PC-3 (cell line): ENCODE measurements at regions not wholly inside any gene's neighbourhood (a gene's known extent, or its start where the extent isn't known, plus 50 kb on each side); places are given as distances from the start of the nearest gene placed in this dataset.

Source experiments
- ATAC-seq: fragments of 200-7000 bp; cut with Tn5 transposase; 2 replicates; pipeline ENCODE4 v1.9.1; 2020; ENCODE audit warnings: mild to moderate bottlenecking, moderate library complexity
- BruUV-seq: library from RNA; stranded (reverse); fragments of 400-500 nt; replicated peaks from 2 replicates; lab custom pipeline; 2021; lab: Mats Ljungman, UMichigan
- CTCF ChIA-PET: fragments of 300-600 bp; sonication (Branson Sonifier 250); formaldehyde crosslinking; loops from one replicate; lab custom pipeline; 2022; ENCODE audit warnings: antibody characterized with exemption; lab: Charles Lee
- POLR2A ChIA-PET: fragments of 300-600 bp; sonication (Branson Sonifier 250); formaldehyde crosslinking; loops from one replicate; lab custom pipeline; 2022; ENCODE audit warnings: antibody characterized with exemption; ENCODE audit not compliant: unreplicated experiment; lab: Charles Lee
- DNase-seq: peaks from one replicate; pipeline ENCODE4 v3.0.0-alpha.2; 2015
- H2AFZ ChIP-seq: fragments of 300-600 bp; sonication (generic); 2 replicates; pipeline ENCODE4 v1.6.0; 2016; ENCODE audit warnings: antibody characterized with exemption, low read length
- H3F3A ChIP-seq: fragments of 300-600 bp; sonication (generic); one replicate; pipeline ENCODE4 v1.6.0; 2017; ENCODE audit warnings: antibody characterized with exemption, low read length, control low read depth, mild to moderate bottlenecking; ENCODE audit not compliant: unreplicated experiment
- H3K27ac ChIP-seq: fragments of 300-600 bp; sonication (generic); 2 replicates; pipeline ENCODE4 v1.5.1; 2016; ENCODE audit warnings: mild to moderate bottlenecking, low read length
- H3K27me3 ChIP-seq: fragments of 300-600 bp; sonication (generic); 2 replicates; pipeline ENCODE4 v1.6.1; 2016; ENCODE audit warnings: low read length, mixed read lengths
- H3K36me3 ChIP-seq: fragments of 300-600 bp; sonication (generic); 2 replicates; pipeline ENCODE4 v1.6.1; 2016; ENCODE audit warnings: low read depth, mixed run types, low read length, mixed read lengths
- H3K4me1 ChIP-seq: fragments of 300-600 bp; sonication (generic); 2 replicates; pipeline ENCODE4 v1.5.1; 2016; ENCODE audit warnings: low read length; ENCODE audit not compliant: insufficient read depth
- H3K4me2 ChIP-seq: fragments of 300-600 bp; sonication (generic); 2 replicates; pipeline ENCODE4 v1.6.0; 2016; ENCODE audit warnings: low read length
- H3K4me3 ChIP-seq: fragments of 300-600 bp; sonication (generic); 2 replicates; pipeline ENCODE4 v1.5.1; 2016; ENCODE audit warnings: mild to moderate bottlenecking, low read length, mixed read lengths
- H3K79me2 ChIP-seq: fragments of 300-600 bp; sonication (generic); 2 replicates; pipeline ENCODE4 v1.6.1; 2017; ENCODE audit warnings: low read length, mixed read lengths
- H3K9ac ChIP-seq: fragments of 300-600 bp; sonication (generic); 2 replicates; pipeline ENCODE4 v1.6.0; 2016; ENCODE audit warnings: mild to moderate bottlenecking, low read length
- H3K9me2 ChIP-seq: fragments of 300-600 bp; sonication (generic); replicated peaks from 2 replicates; pipeline ENCODE4 v1.6.1; 2016; ENCODE audit warnings: mixed run types, low read length, mixed read lengths
- H3K9me3 ChIP-seq: fragments of 300-600 bp; sonication (generic); 2 replicates; pipeline ENCODE4 v1.6.1; 2016; ENCODE audit warnings: low read length, mixed read lengths
- H4K20me1 ChIP-seq: fragments of 300-600 bp; sonication (generic); 2 replicates; pipeline ENCODE4 v1.6.1; 2016; ENCODE audit warnings: low read length, mixed read lengths
- CTCF ChIP-seq: fragments of 300-600 bp; sonication (generic); conservative IDR thresholded peaks from 2 replicates; pipeline ENCODE4 v1.5.1; 2017; ENCODE audit warnings: antibody characterized with exemption, low read depth, mild to moderate bottlenecking, low read length
- EZH2 ChIP-seq: fragments of 300-600 bp; sonication (generic); IDR thresholded peaks from one replicate; pipeline ENCODE4 v1.6.1; 2017; ENCODE audit warnings: antibody characterized with exemption, mild to moderate bottlenecking, low read length; ENCODE audit not compliant: unreplicated experiment
- EZH2phosphoT487 ChIP-seq: fragments of 300-600 bp; sonication (generic); IDR thresholded peaks from 2 replicates; pipeline ENCODE4 v1.6.1; 2018; ENCODE audit warnings: mild to moderate bottlenecking, antibody characterized with exemption, low read length, borderline replicate concordance
- intact Hi-C: fragments of 100-400 bp; cut with micrococcal nuclease; formaldehyde crosslinking; loops from 2 replicates; pipeline ENCODE4 v1.9.0; 2023

- Histone ChIP-seq H3K9me3 (no peaks in the 10 kb centered on the region), H4K20me1 (no peaks in the 10 kb centered on the region), H3F3A (no peaks in the 10 kb centered on the region), H3K4me1 (peaks cover 7% of the 10 kb centered on the region; the same call in 1 of the 2 replicates), H3K4me2 (no peak overlapping the region), H3K79me2 (no peaks in the 10 kb centered on the region), H3K27ac (no peak overlapping the region), H2AFZ (no peak overlapping the region), H3K9me2 (no peaks in the 10 kb centered on the region), H3K9ac (no peak overlapping the region), H3K4me3 (no peak overlapping the region), H3K27me3 (peaks cover 84% of the 10 kb centered on the region), H3K36me3 (no peaks in the 10 kb centered on the region)
- no peak for ATAC-seq
- no TSS peak for BruUV-seq
- POLR2A ChIA-PET: no interaction called here
- intact Hi-C loops: no loop called here
- no peak for TF ChIP-seq EZH2phosphoT487
- no peak for TF ChIP-seq CTCF
- no peak for TF ChIP-seq EZH2
- DNase-seq: no peak
- CTCF ChIA-PET: no interaction called here
Observed at GRCh38 chr11:112471731-112472130, 211.1 kb upstream of the PLET1 start.

GRCh38 chr11:112477152-112477551, 216.5 kb upstream of the PLET1 start:
- POLR2A ChIA-PET: no interaction called here
- Histone ChIP-seq H3F3A (no peaks in the 10 kb centered on the region), H3K4me1 (no peaks in the 10 kb centered on the region), H2AFZ (no peak overlapping the region), H3K36me3 (no peaks in the 10 kb centered on the region), H3K9ac (no peak overlapping the region), H3K9me2 (no peaks in the 10 kb centered on the region), H4K20me1 (no peaks in the 10 kb centered on the region), H3K27me3 (peaks cover 74% of the 10 kb centered on the region), H3K27ac (peak overlapping the region; percentile 22; the same call in 1 of the 2 replicates), H3K4me2 (no peak overlapping the region), H3K4me3 (no peak overlapping the region), H3K9me3 (no peaks in the 10 kb centered on the region), H3K79me2 (no peaks in the 10 kb centered on the region)
- CTCF ChIA-PET: no interaction called here
- ATAC-seq: no peak
- DNase-seq: peak; percentile 23
- intact Hi-C loops: no loop called here
- BruUV-seq: no TSS peak
- no peak for TF ChIP-seq EZH2phosphoT487
- no peak for TF ChIP-seq EZH2
- TF ChIP-seq CTCF: no peak

- Histone ChIP-seq H3K27ac (peak overlapping the region; percentile 22; the same call in 1 of the 2 replicates), H2AFZ (no peak overlapping the region), H3K4me3 (no peak overlapping the region), H3K9me3 (no peaks in the 10 kb centered on the region), H3K9me2 (no peaks in the 10 kb centered on the region), H3F3A (no peaks in the 10 kb centered on the region), H3K79me2 (no peaks in the 10 kb centered on the region), H3K27me3 (peaks cover 68% of the 10 kb centered on the region), H3K4me2 (no peak overlapping the region), H3K4me1 (no peaks in the 10 kb centered on the region), H3K36me3 (no peaks in the 10 kb centered on the region), H3K9ac (no peak overlapping the region), H4K20me1 (no peaks in the 10 kb centered on the region)
- ChIA-PET CTCF (interaction anchor here (0.6 kb wide), 1 partner anchor 1324 kb away, joined by 4 read pairs; no protein-coding TSS in a partner anchor), POLR2A (no interaction called here)
- intact Hi-C loops: no loop called here
- TF ChIP-seq EZH2 (no peak), EZH2phosphoT487 (no peak), CTCF (no peak)
- BruUV-seq: no TSS peak
- ATAC-seq (no peak), DNase-seq (peak; percentile 50)
Observed at GRCh38 chr11:112477581-112478317, 217.1 kb upstream of the PLET1 start.
